Astrocyte of the hippocampus (primary cell): ENCODE measurements at regions not wholly inside any gene's neighbourhood (a gene's known extent, or its start where the extent isn't known, plus 50 kb on each side); places are given as distances from the start of the nearest gene placed in this dataset.

Experiments used
- DNase-seq: peaks from one replicate; pipeline ENCODE4 v3.0.0; 2011; ENCODE audit warnings: low read depth, low spot score

GRCh38 chr9:82495884-82496777, 507.6 kb downstream of the SPATA31D1 start:
- DNase-seq, result no peak

GRCh38 chr9:82498541-82499317, 510.2 kb downstream of the SPATA31D1 start:
- no peak for DNase-seq

- no peak for DNase-seq
Measured at GRCh38 chr9:82499337-82499736, 510.8 kb downstream of the SPATA31D1 start.

- DNase-seq, result no peak
Measured at GRCh38 chr9:82504620-82505019, 516.0 kb downstream of the SPATA31D1 start.

GRCh38 chr9:82511626-82512025, 523.1 kb downstream of the SPATA31D1 start:
- DNase-seq, result no peak

- no peak for DNase-seq
Measured at GRCh38 chr9:82512728-82513127, 524.2 kb downstream of the SPATA31D1 start.

GRCh38 chr9:82513242-82513751, 524.7 kb downstream of the SPATA31D1 start:
- DNase-seq, result peak; percentile 48

- DNase-seq, result peak; percentile 9
Measured at GRCh38 chr9:82513976-82514735, 525.6 kb downstream of the SPATA31D1 start.

- DNase-seq, result no peak
Measured at GRCh38 chr9:82518868-82519267, 530.3 kb downstream of the SPATA31D1 start.

- no peak for DNase-seq
Measured at GRCh38 chr9:82519332-82519731, 530.8 kb downstream of the SPATA31D1 start.

- no peak for DNase-seq
Measured at GRCh38 chr9:82524407-82524806, 535.8 kb downstream of the SPATA31D1 start.

GRCh38 chr9:82526577-82526976, 536.4 kb downstream of the RASEF start:
- DNase-seq, result no peak

GRCh38 chr9:82531795-82532194, 531.1 kb downstream of the RASEF start:
- DNase-seq, result no peak

- DNase-seq, result no peak
Measured at GRCh38 chr9:82532504-82533180, 530.3 kb downstream of the RASEF start.

GRCh38 chr9:82535432-82535998, 527.4 kb downstream of the RASEF start:
- peak; percentile 48 for DNase-seq

GRCh38 chr9:82538634-82539033, 524.3 kb downstream of the RASEF start:
- peak; percentile 62 for DNase-seq

GRCh38 chr9:82539146-82539545, 523.8 kb downstream of the RASEF start:
- no peak for DNase-seq

GRCh38 chr9:82539856-82540579, 522.9 kb downstream of the RASEF start:
- DNase-seq, result no peak

- DNase-seq, result no peak
Measured at GRCh38 chr9:82543726-82544125, 519.2 kb downstream of the RASEF start.

- DNase-seq, result no peak
Measured at GRCh38 chr9:82546136-82546535, 516.8 kb downstream of the RASEF start.
